Uterus (tissue), 3 donors: ENCODE measurements at regions not wholly inside any gene's neighbourhood (a gene's known extent, or its start where the extent isn't known, plus 50 kb on each side); places are given as distances from the start of the nearest gene placed in this dataset.
A peak's percentile ranks its signal among the peaks of the same experiment; 100 is the strongest.

Source experiments
- DNase-seq, 2 donors: peaks; one replicate each; pipeline ENCODE4 v3.0.0-alpha.2; 2019 to 2020
- H3K27ac ChIP-seq, 2 donors: fragments of 200-600 bp; sonication (generic); 1 replicate in 1 of 2; 2 replicates in 1 of 2; pipeline ENCODE4 v1.5.1; 2016 to 2018
- H3K27me3 ChIP-seq, 2 donors: fragments of 200-600 bp; sonication (generic); one replicate each; pipeline ENCODE4 v1.5.1; 2018 to 2019; ENCODE audit warnings: control low read depth in 1 of 2
- H3K36me3 ChIP-seq, 2 donors: fragments of 200-600 bp; sonication (generic); one replicate each; pipeline ENCODE4 v1.5.1; 2019; ENCODE audit warnings: control low read depth in 1 of 2
- H3K4me1 ChIP-seq, 2 donors: fragments of 200-600 bp; sonication (generic); one replicate each; pipeline ENCODE4 v1.5.1; 2018 to 2019; ENCODE audit warnings: control low read depth in 1 of 2
- H3K4me3 ChIP-seq, 2 donors: fragments of 200-600 bp; sonication (generic); 1 replicate in 1 of 2; 2 replicates in 1 of 2; pipeline ENCODE4 v1.5.1; 2018 to 2019; ENCODE audit warnings: mild to moderate bottlenecking in 1 of 2
- H3K9me3 ChIP-seq, 2 donors: fragments of 200-600 bp; sonication (generic); one replicate each; pipeline ENCODE4 v1.5.1; 2019; ENCODE audit warnings: control low read depth in 1 of 2
- CTCF ChIP-seq, 4 experiments: fragments of 200-600 bp in 2 of 4; fragments of 450-650 bp in 2 of 4; sonication (generic) in 2 of 4; IDR thresholded peaks; one replicate each; pipeline ENCODE4 v1.5.1; 2016 to 2019; ENCODE audit warnings: antibody characterized with exemption in 4 of 4, mild to moderate bottlenecking in 2 of 4, moderate library complexity in 1 of 4
- POLR2A ChIP-seq, 2 donors: fragments of 450-650 bp; IDR thresholded peaks; one replicate each; pipeline ENCODE4 v1.6.1; 2016; ENCODE audit warnings: antibody characterized with exemption in 2 of 2, mild to moderate bottlenecking in 1 of 2, moderate library complexity in 1 of 2
- intact Hi-C: fragments of 100-400 bp; cut with DNase I; formaldehyde crosslinking; loops from one replicate; pipeline ENCODE4 v1.15.1; 2023; ENCODE audit warnings: low total_unique reads
- donor health status: DM: yes; HTN: yes; CAD: no.

- H3K27me3 ChIP-seq: no peaks in the 10 kb centered on the region
- no peak overlapping the region for H3K4me3 ChIP-seq
- no peaks in the 10 kb centered on the region for H3K36me3 ChIP-seq
- TF ChIP-seq CTCF (IDR thresholded peaks at IDR 0.05): no peak
- no peak for TF ChIP-seq POLR2A (IDR thresholded peaks at IDR 0.05)
- no peaks in the 10 kb centered on the region for H3K9me3 ChIP-seq
- no peak overlapping the region for H3K27ac ChIP-seq
- DNase-seq: no peak
- peaks cover 0 to 3% of the 10 kb centered on the region in 2 donors for H3K4me1 ChIP-seq
- intact Hi-C loops: no loop called here
These were observed 208.4 kb upstream of the PTBP2 start for GRCh38 chr1:96513136-96513535.

GRCh38 chr1:96515430-96515829, 206.2 kb upstream of the PTBP2 start:
- H3K4me3 ChIP-seq: no peak overlapping the region
- no peak for DNase-seq
- H3K27ac ChIP-seq: no peak overlapping the region
- no peaks in the 10 kb centered on the region for H3K27me3 ChIP-seq
- no peaks in the 10 kb centered on the region for H3K9me3 ChIP-seq
- intact Hi-C loops: no loop called here
- no peak for TF ChIP-seq POLR2A (IDR thresholded peaks at IDR 0.05)
- no peak for TF ChIP-seq CTCF (IDR thresholded peaks at IDR 0.05)
- peaks cover 0 to 3% of the 10 kb centered on the region in 2 donors for H3K4me1 ChIP-seq
- H3K36me3 ChIP-seq: no peaks in the 10 kb centered on the region

- TF ChIP-seq CTCF (IDR thresholded peaks at IDR 0.05) (no peak), POLR2A (IDR thresholded peaks at IDR 0.05) (no peak)
These were observed 205.7 kb upstream of the PTBP2 start for GRCh38 chr1:96515925-96516324.

GRCh38 chr1:96519851-96520578, 201.6 kb upstream of the PTBP2 start:
- Histone ChIP-seq H3K27me3 (no peaks in the 10 kb centered on the region), H3K36me3 (no peaks in the 10 kb centered on the region), H3K9me3 (no peaks in the 10 kb centered on the region), H3K4me1 (no peaks in the 10 kb centered on the region), H3K27ac (peak overlapping the region; percentile 54 to 83), H3K4me3 (no peak overlapping the region)
- TF ChIP-seq POLR2A (IDR thresholded peaks at IDR 0.05) (no peak), CTCF (IDR thresholded peaks at IDR 0.05) (no peak)
- intact Hi-C loops: no loop called here
- DNase-seq: peak; percentile 36 to 38

More at GRCh38 chr1:96515925-96516324, 205.7 kb upstream of the PTBP2 start:
- H3K27ac ChIP-seq: no peak overlapping the region
- DNase-seq: no peak
- no peak overlapping the region for H3K4me3 ChIP-seq
- intact Hi-C loops: no loop called here
- no peaks in the 10 kb centered on the region for H3K36me3 ChIP-seq
- no peaks in the 10 kb centered on the region for H3K9me3 ChIP-seq
- peaks cover 0 to 3% of the 10 kb centered on the region in 2 donors for H3K4me1 ChIP-seq
- H3K27me3 ChIP-seq: no peaks in the 10 kb centered on the region

GRCh38 chr1:96520579-96520947, 201.0 kb upstream of the PTBP2 start:
- peak; percentile 33 to 39 for DNase-seq
- Histone ChIP-seq H3K27ac (peak overlapping the region; percentile 54 to 83), H3K36me3 (no peaks in the 10 kb centered on the region), H3K9me3 (no peaks in the 10 kb centered on the region), H3K4me3 (no peak overlapping the region), H3K27me3 (no peaks in the 10 kb centered on the region), H3K4me1 (no peaks in the 10 kb centered on the region)
- intact Hi-C loops: no loop called here
- TF ChIP-seq POLR2A (IDR thresholded peaks at IDR 0.05): no peak
- TF ChIP-seq CTCF (IDR thresholded peaks at IDR 0.05): no peak
